Uterus (tissue), 2 donors: ENCODE measurements at regions not wholly inside any gene's neighbourhood (a gene's known extent, or its start where the extent isn't known, plus 50 kb on each side); places are given as distances from the start of the nearest gene placed in this dataset.

ENCODE experiments used
- POLR2A ChIP-seq, 2 donors: fragments of 450-650 bp; IDR thresholded peaks; one replicate each; pipeline ENCODE4 v1.6.1; 2016; ENCODE audit warnings: antibody characterized with exemption in 2 of 2, mild to moderate bottlenecking in 1 of 2, moderate library complexity in 1 of 2
- TF ChIP-seq, protein P1 (sequence below), 4 experiments: fragments of 200-600 bp in 2 of 4; fragments of 450-650 bp in 2 of 4; sonication (generic) in 2 of 4; IDR thresholded peaks; one replicate each; pipeline ENCODE4 v1.5.1; 2016 to 2019; ENCODE audit warnings: antibody characterized with exemption in 4 of 4, mild to moderate bottlenecking in 2 of 4, moderate library complexity in 1 of 4

DNA sequence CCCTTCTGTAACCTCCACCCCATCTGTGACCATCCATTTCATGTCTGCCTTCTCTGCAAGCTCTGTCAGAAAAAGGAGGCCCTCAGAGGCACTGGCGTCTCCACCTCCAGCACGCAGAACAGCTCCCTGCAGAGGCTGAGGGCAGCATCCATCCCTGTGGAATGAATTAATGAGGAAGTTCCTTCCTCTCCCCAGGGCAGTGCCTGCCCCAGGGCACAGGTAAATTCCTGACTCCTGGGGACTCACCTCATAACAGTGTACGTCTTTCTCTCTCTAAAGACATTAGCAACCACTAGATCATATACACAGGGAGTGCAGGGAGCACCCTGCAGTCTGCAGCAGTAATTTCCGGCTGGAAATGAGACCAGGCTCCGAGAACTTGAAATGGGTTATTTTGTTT lies 155.0 kb upstream of the TMEM132C start:
- TF ChIP-seq, protein P1, sequence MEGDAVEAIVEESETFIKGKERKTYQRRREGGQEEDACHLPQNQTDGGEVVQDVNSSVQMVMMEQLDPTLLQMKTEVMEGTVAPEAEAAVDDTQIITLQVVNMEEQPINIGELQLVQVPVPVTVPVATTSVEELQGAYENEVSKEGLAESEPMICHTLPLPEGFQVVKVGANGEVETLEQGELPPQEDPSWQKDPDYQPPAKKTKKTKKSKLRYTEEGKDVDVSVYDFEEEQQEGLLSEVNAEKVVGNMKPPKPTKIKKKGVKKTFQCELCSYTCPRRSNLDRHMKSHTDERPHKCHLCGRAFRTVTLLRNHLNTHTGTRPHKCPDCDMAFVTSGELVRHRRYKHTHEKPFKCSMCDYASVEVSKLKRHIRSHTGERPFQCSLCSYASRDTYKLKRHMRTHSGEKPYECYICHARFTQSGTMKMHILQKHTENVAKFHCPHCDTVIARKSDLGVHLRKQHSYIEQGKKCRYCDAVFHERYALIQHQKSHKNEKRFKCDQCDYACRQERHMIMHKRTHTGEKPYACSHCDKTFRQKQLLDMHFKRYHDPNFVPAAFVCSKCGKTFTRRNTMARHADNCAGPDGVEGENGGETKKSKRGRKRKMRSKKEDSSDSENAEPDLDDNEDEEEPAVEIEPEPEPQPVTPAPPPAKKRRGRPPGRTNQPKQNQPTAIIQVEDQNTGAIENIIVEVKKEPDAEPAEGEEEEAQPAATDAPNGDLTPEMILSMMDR (IDR thresholded peaks at IDR 0.05), result no peak
- no peak for TF ChIP-seq POLR2A (IDR thresholded peaks at IDR 0.05)
